ENCODE measurements at regions not wholly inside any gene's neighbourhood (a gene's known extent, or its start where the extent isn't known, plus 50 kb on each side); places are given as distances from the start of the nearest gene placed in this dataset.

- ATAC-seq (ENCODE audit: low read depth) (no peak), DNase-seq (ENCODE audit: low spot score) (no peak)
- Histone ChIP-seq H3K36me3 (ENCODE audit: low read depth) (no peaks in the 10 kb centered on the region), H3K9me3 (ENCODE audit: severe bottlenecking) (no peaks in the 10 kb centered on the region), H3K27me3 (ENCODE audit: insufficient read depth, poor library complexity, severe bottlenecking) (no peaks in the 10 kb centered on the region), H3K4me1 (ENCODE audit: insufficient read depth, poor library complexity, severe bottlenecking) (no peaks in the 10 kb centered on the region), H3K4me3 (ENCODE audit: severe bottlenecking) (no peak overlapping the region), H3K27ac (ENCODE audit: poor library complexity, severe bottlenecking) (no peak overlapping the region)
- TF ChIP-seq CTCF (IDR thresholded peaks at IDR 0.05; ENCODE audit: poor library complexity, severe bottlenecking), result no peak
Measured at GRCh38 chr5:78726571-78726970, 78.0 kb upstream of the LHFPL2 start.

GRCh38 chr5:78726003-78726402, 77.4 kb upstream of the LHFPL2 start:
- H3K27me3 ChIP-seq (ENCODE audit: insufficient read depth, poor library complexity, severe bottlenecking), result no peaks in the 10 kb centered on the region
- no peaks in the 10 kb centered on the region for H3K36me3 ChIP-seq (ENCODE audit: low read depth)
- H3K9me3 ChIP-seq (ENCODE audit: severe bottlenecking), result no peaks in the 10 kb centered on the region
- DNase-seq (ENCODE audit: low spot score) (no peak), ATAC-seq (ENCODE audit: low read depth) (no peak)
- H3K27ac ChIP-seq (ENCODE audit: poor library complexity, severe bottlenecking), result no peak overlapping the region
- H3K4me1 ChIP-seq (ENCODE audit: insufficient read depth, poor library complexity, severe bottlenecking), result no peaks in the 10 kb centered on the region
- TF ChIP-seq CTCF (IDR thresholded peaks at IDR 0.05; ENCODE audit: poor library complexity, severe bottlenecking), result no peak
- no peak overlapping the region for H3K4me3 ChIP-seq (ENCODE audit: severe bottlenecking)

- no peaks in the 10 kb centered on the region for H3K4me1 ChIP-seq (ENCODE audit: insufficient read depth, poor library complexity, severe bottlenecking)
- no peak overlapping the region for H3K27ac ChIP-seq (ENCODE audit: poor library complexity, severe bottlenecking)
- no peak for TF ChIP-seq CTCF (IDR thresholded peaks at IDR 0.05; ENCODE audit: poor library complexity, severe bottlenecking)
- no peaks in the 10 kb centered on the region for H3K9me3 ChIP-seq (ENCODE audit: severe bottlenecking)
- ATAC-seq (ENCODE audit: low read depth) (no peak), DNase-seq (ENCODE audit: low spot score) (no peak)
- no peak overlapping the region for H3K4me3 ChIP-seq (ENCODE audit: severe bottlenecking)
- no peaks in the 10 kb centered on the region for H3K27me3 ChIP-seq (ENCODE audit: insufficient read depth, poor library complexity, severe bottlenecking)
- no peaks in the 10 kb centered on the region for H3K36me3 ChIP-seq (ENCODE audit: low read depth)
Measured at GRCh38 chr5:78724061-78724460, 75.5 kb upstream of the LHFPL2 start.

GRCh38 chr5:78720997-78721396, 72.4 kb upstream of the LHFPL2 start:
- ATAC-seq (ENCODE audit: low read depth) (0 out of 3 replicates have a peak, but pooled peaks have one; percentile 40), DNase-seq (ENCODE audit: low spot score) (no peak)
- H3K27me3 ChIP-seq (ENCODE audit: insufficient read depth, poor library complexity, severe bottlenecking), result no peaks in the 10 kb centered on the region
- no peak overlapping the region for H3K27ac ChIP-seq (ENCODE audit: poor library complexity, severe bottlenecking)
- TF ChIP-seq CTCF (IDR thresholded peaks at IDR 0.05; ENCODE audit: poor library complexity, severe bottlenecking), result no peak
- no peaks in the 10 kb centered on the region for H3K4me1 ChIP-seq (ENCODE audit: insufficient read depth, poor library complexity, severe bottlenecking)
- H3K36me3 ChIP-seq (ENCODE audit: low read depth), result no peaks in the 10 kb centered on the region
- no peak overlapping the region for H3K4me3 ChIP-seq (ENCODE audit: severe bottlenecking)
- no peaks in the 10 kb centered on the region for H3K9me3 ChIP-seq (ENCODE audit: severe bottlenecking)

- no peaks in the 10 kb centered on the region for H3K9me3 ChIP-seq (ENCODE audit: severe bottlenecking)
- no peak for TF ChIP-seq CTCF (IDR thresholded peaks at IDR 0.05; ENCODE audit: poor library complexity, severe bottlenecking)
- H3K4me3 ChIP-seq (ENCODE audit: severe bottlenecking), result no peak overlapping the region
- no peaks in the 10 kb centered on the region for H3K4me1 ChIP-seq (ENCODE audit: insufficient read depth, poor library complexity, severe bottlenecking)
- DNase-seq (ENCODE audit: low spot score), result no peak
- no peak for ATAC-seq (ENCODE audit: low read depth)
- H3K36me3 ChIP-seq (ENCODE audit: low read depth), result no peaks in the 10 kb centered on the region
- H3K27me3 ChIP-seq (ENCODE audit: insufficient read depth, poor library complexity, severe bottlenecking), result no peaks in the 10 kb centered on the region
- H3K27ac ChIP-seq (ENCODE audit: poor library complexity, severe bottlenecking), result no peak overlapping the region
Measured at GRCh38 chr5:78720227-78720985, 71.8 kb upstream of the LHFPL2 start.

All from RWPE2 (cell line).